GM23338 (cell line): ENCODE measurements at regions not wholly inside any gene's neighbourhood (a gene's known extent, or its start where the extent isn't known, plus 50 kb on each side); places are given as distances from the start of the nearest gene placed in this dataset.

Experiments used
- ATAC-seq: fragments of 200-7000 bp; cut with Tn5 transposase; 3 replicates; pipeline ENCODE4 v1.9.1; 2020
- DNase-seq: peaks from one replicate; pipeline ENCODE4 v3.0.0-alpha.2; 2015; ENCODE audit warnings: low spot score
- H2AFZ ChIP-seq: fragments of 200-600 bp; sonication (generic); 2 replicates; pipeline ENCODE4 v1.8.0; 2016; ENCODE audit warnings: antibody characterized with exemption, mild to moderate bottlenecking, moderate library complexity
- H3F3A ChIP-seq: fragments of 200-600 bp; sonication (generic); replicated peaks from 2 replicates; pipeline ENCODE4 v1.8.0; 2017; ENCODE audit warnings: antibody characterized with exemption, mixed run types, low read depth
- H3K27ac ChIP-seq: fragments of 200-600 bp; sonication (generic); 2 replicates; pipeline ENCODE4 v1.6.1; 2016; ENCODE audit warnings: low read depth
- H3K27me3 ChIP-seq: fragments of 200-600 bp; sonication (generic); 2 replicates; pipeline ENCODE4 v1.8.0; 2016; ENCODE audit warnings: mild to moderate bottlenecking, mixed run types, moderate library complexity; ENCODE audit not compliant: insufficient read depth
- H3K36me3 ChIP-seq: fragments of 200-600 bp; sonication (generic); 2 replicates; pipeline ENCODE4 v1.8.0; 2016; ENCODE audit warnings: mild to moderate bottlenecking; ENCODE audit not compliant: insufficient read depth
- H3K4me1 ChIP-seq: fragments of 200-600 bp; sonication (generic); 2 replicates; pipeline ENCODE4 v1.8.0; 2016; ENCODE audit warnings: mild to moderate bottlenecking, moderate library complexity; ENCODE audit not compliant: insufficient read depth
- H3K4me2 ChIP-seq: fragments of 200-600 bp; sonication (generic); 2 replicates; pipeline ENCODE4 v1.7.1; 2017; ENCODE audit warnings: mixed run types
- H3K4me3 ChIP-seq: fragments of 200-600 bp; sonication (generic); 2 replicates; pipeline ENCODE4 v1.6.1; 2016; ENCODE audit warnings: mixed run types
- H3K79me2 ChIP-seq: fragments of 200-600 bp; sonication (generic); replicated peaks from 2 replicates; pipeline ENCODE4 v1.8.0; 2017; ENCODE audit warnings: mild to moderate bottlenecking; ENCODE audit not compliant: insufficient read depth
- H3K9me2 ChIP-seq: fragments of 200-600 bp; sonication (generic); 2 replicates; pipeline ENCODE4 v1.8.0; 2017; ENCODE audit not compliant: insufficient read depth
- H4K20me1 ChIP-seq: fragments of 200-600 bp; sonication (generic); replicated peaks from 2 replicates; pipeline ENCODE4 v1.8.0; 2017; ENCODE audit warnings: mild to moderate bottlenecking; ENCODE audit not compliant: insufficient read depth
- H3K27ac Mint-ChIP-seq: 2 replicates; pipeline ENCODE4 v1.8.0; 2020; ENCODE audit warnings: inconsistent platforms, mild to moderate bottlenecking, moderate library complexity, mixed read lengths
- H3K27me3 Mint-ChIP-seq: 3 replicates; pipeline ENCODE4 v1.8.0; 2022; ENCODE audit warnings: low read depth, mild to moderate bottlenecking, moderate library complexity, mixed read lengths, inconsistent platforms; ENCODE audit not compliant: insufficient read depth, poor library complexity
- H3K36me3 Mint-ChIP-seq: 3 replicates; pipeline ENCODE4 v1.8.0; 2021; ENCODE audit warnings: low read depth, mild to moderate bottlenecking, inconsistent platforms, moderate library complexity, mixed read lengths
- H3K4me1 Mint-ChIP-seq: 3 replicates; pipeline ENCODE4 v1.8.0; 2020; ENCODE audit warnings: mild to moderate bottlenecking, inconsistent platforms, mixed read lengths
- H3K4me3 Mint-ChIP-seq: 3 replicates; pipeline ENCODE4 v1.8.0; 2021; ENCODE audit warnings: moderate library complexity, mild to moderate bottlenecking, inconsistent platforms, mixed read lengths
- H3K9me3 Mint-ChIP-seq: 3 replicates; pipeline ENCODE4 v1.8.0; 2020; ENCODE audit warnings: moderate library complexity, mild to moderate bottlenecking, inconsistent platforms, mixed read lengths
- CREB1 ChIP-seq: fragments of 250-450 bp; sonication (Bioruptor Pico); IDR thresholded peaks from 2 replicates; pipeline ENCODE4 v1.5.0; 2020; ENCODE audit warnings: low read depth, mild to moderate bottlenecking, moderate library complexity
- ETS1 ChIP-seq: IDR thresholded peaks from 2 replicates; pipeline ENCODE4 v1.6.1; 2016; ENCODE audit warnings: antibody characterized with exemption
- EZH2 ChIP-seq: fragments of 200-600 bp; sonication (generic); IDR thresholded peaks from one replicate; pipeline ENCODE4 v1.8.0; 2017; ENCODE audit warnings: antibody characterized with exemption, mild to moderate bottlenecking, low read depth; ENCODE audit not compliant: unreplicated experiment
- EZH2phosphoT487 ChIP-seq: fragments of 200-600 bp; sonication (generic); IDR thresholded peaks from one replicate; pipeline ENCODE4 v1.8.1; 2018; ENCODE audit warnings: antibody characterized with exemption; ENCODE audit not compliant: unreplicated experiment
- JUNB ChIP-seq: IDR thresholded peaks from one replicate; pipeline ENCODE4 v1.6.1; 2016; ENCODE audit warnings: antibody characterized with exemption; ENCODE audit not compliant: unreplicated experiment
- NANOG ChIP-seq: IDR thresholded peaks from 2 replicates; pipeline ENCODE4 v1.6.1; 2016; ENCODE audit warnings: antibody characterized with exemption, borderline replicate concordance
- POLR2AphosphoS5 ChIP-seq: IDR thresholded peaks from 2 replicates; pipeline ENCODE4 v1.6.1; 2016; ENCODE audit warnings: antibody characterized with exemption, low read depth
- REST ChIP-seq: IDR thresholded peaks from one replicate; pipeline ENCODE4 v1.6.1; 2018; ENCODE audit warnings: antibody characterized with exemption; ENCODE audit not compliant: unreplicated experiment
- STAT1 ChIP-seq: IDR thresholded peaks from one replicate; pipeline ENCODE4 v1.6.1; 2016; ENCODE audit warnings: antibody characterized with exemption; ENCODE audit not compliant: unreplicated experiment
- ZNF114 ChIP-seq: fragments of 250-450 bp; sonication (Bioruptor Pico); IDR thresholded peaks from 2 replicates; pipeline ENCODE4 v1.5.0; 2020; ENCODE audit warnings: mild to moderate bottlenecking, moderate library complexity
- ZNF331 ChIP-seq: fragments of 250-450 bp; sonication (Bioruptor Pico); IDR thresholded peaks from 2 replicates; pipeline ENCODE4 v1.5.0; 2020; ENCODE audit warnings: low read depth, mild to moderate bottlenecking, moderate library complexity
- ZNF462 ChIP-seq: fragments of 250-450 bp; sonication (Bioruptor Pico); IDR thresholded peaks from 2 replicates; pipeline ENCODE4 v1.5.0; 2020; ENCODE audit warnings: mild to moderate bottlenecking, moderate library complexity
- TF ChIP-seq, protein P1 (sequence below), 2 experiments: fragments of 200-600 bp in 1 of 2; sonication (generic) in 1 of 2; conservative IDR thresholded peaks; 2 replicates each; pipeline versions ENCODE4 v1.5.1 to v1.6.1; 2016 to 2017; ENCODE audit warnings: antibody characterized with exemption in 2 of 2, low read depth in 2 of 2, mild to moderate bottlenecking in 2 of 2, moderate library complexity in 1 of 2

GRCh38 chr12:98174428-98174809 lies 341.0 kb upstream of the TMPO start:
- ATAC-seq, result no peak
- H3K9me3 Mint-ChIP-seq, result no peaks in the 10 kb centered on the region
- Histone ChIP-seq H3K4me2 (no peak overlapping the region), H4K20me1 (no peaks in the 10 kb centered on the region), H2AFZ (no peak overlapping the region), H3K4me1 (peaks cover 7% of the 10 kb centered on the region; the same call in 1 of the 2 replicates), H3K27ac (no peak overlapping the region), H3K4me3 (no peak overlapping the region), H3K36me3 (no peaks in the 10 kb centered on the region), H3K27me3 (no peaks in the 10 kb centered on the region), H3F3A (no peaks in the 10 kb centered on the region), H3K9me2 (peaks cover 4% of the 10 kb centered on the region), H3K79me2 (no peaks in the 10 kb centered on the region)
- no peak for DNase-seq
- no peaks in the 10 kb centered on the region for H3K27me3 Mint-ChIP-seq
- TF ChIP-seq POLR2AphosphoS5 (no peak), ZNF331 (no peak), ZNF114 (CRISPR knock-in tag) (no peak), NANOG (no peak), ETS1 (no peak), ZNF462 (CRISPR knock-in tag) (no peak), EZH2 (no peak), REST (no peak), EZH2phosphoT487 (no peak), STAT1 (no peak), JUNB (no peak), CREB1 (no peak)
- TF ChIP-seq, protein P1, sequence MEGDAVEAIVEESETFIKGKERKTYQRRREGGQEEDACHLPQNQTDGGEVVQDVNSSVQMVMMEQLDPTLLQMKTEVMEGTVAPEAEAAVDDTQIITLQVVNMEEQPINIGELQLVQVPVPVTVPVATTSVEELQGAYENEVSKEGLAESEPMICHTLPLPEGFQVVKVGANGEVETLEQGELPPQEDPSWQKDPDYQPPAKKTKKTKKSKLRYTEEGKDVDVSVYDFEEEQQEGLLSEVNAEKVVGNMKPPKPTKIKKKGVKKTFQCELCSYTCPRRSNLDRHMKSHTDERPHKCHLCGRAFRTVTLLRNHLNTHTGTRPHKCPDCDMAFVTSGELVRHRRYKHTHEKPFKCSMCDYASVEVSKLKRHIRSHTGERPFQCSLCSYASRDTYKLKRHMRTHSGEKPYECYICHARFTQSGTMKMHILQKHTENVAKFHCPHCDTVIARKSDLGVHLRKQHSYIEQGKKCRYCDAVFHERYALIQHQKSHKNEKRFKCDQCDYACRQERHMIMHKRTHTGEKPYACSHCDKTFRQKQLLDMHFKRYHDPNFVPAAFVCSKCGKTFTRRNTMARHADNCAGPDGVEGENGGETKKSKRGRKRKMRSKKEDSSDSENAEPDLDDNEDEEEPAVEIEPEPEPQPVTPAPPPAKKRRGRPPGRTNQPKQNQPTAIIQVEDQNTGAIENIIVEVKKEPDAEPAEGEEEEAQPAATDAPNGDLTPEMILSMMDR (conservative IDR thresholded peaks at IDR 0.05; ENCODE audit: low read depth in 2 of 2), result no peak
- no peak overlapping the region for H3K27ac Mint-ChIP-seq
- H3K4me3 Mint-ChIP-seq, result no peak overlapping the region
- H3K36me3 Mint-ChIP-seq, result no peaks in the 10 kb centered on the region
- H3K4me1 Mint-ChIP-seq, result peaks cover 7% of the 10 kb centered on the region; the same call in 1 of the 3 replicates
